H9 (cell line): ENCODE measurements at regions not wholly inside any gene's neighbourhood (a gene's known extent, or its start where the extent isn't known, plus 50 kb on each side); places are given as distances from the start of the nearest gene placed in this dataset.

Source experiments
- DNase-seq: peaks from one replicate; pipeline ENCODE4 v3.0.0-alpha.2; 2017
- H2AFZ ChIP-seq: one replicate; pipeline ENCODE4 v1.6.1; 2013; ENCODE audit warnings: mild to moderate bottlenecking, low read length, control low read depth, moderate library complexity
- H2AK5ac ChIP-seq: 2 replicates; pipeline ENCODE4 v1.6.1; 2013; ENCODE audit warnings: low read length, control low read depth, mixed read lengths; ENCODE audit not compliant: insufficient read length
- H2BK120ac ChIP-seq: one replicate; pipeline ENCODE4 v1.6.1; 2013; ENCODE audit warnings: low read depth, mild to moderate bottlenecking, low read length, control low read depth, inconsistent platforms; ENCODE audit not compliant: poor library complexity, severe bottlenecking
- H2BK12ac ChIP-seq: 2 replicates; pipeline ENCODE4 v1.6.1; 2013; ENCODE audit warnings: low read length, control low read depth, mixed read lengths, low read depth; ENCODE audit not compliant: insufficient read length
- H2BK15ac ChIP-seq: 2 replicates; pipeline ENCODE4 v1.6.1; 2013; ENCODE audit warnings: low read depth, low read length, control low read depth
- H2BK20ac ChIP-seq: one replicate; pipeline ENCODE4 v1.6.1; 2013; ENCODE audit warnings: low read depth, mild to moderate bottlenecking, low read length, control low read depth, inconsistent platforms; ENCODE audit not compliant: poor library complexity, severe bottlenecking
- H2BK5ac ChIP-seq: 2 replicates; pipeline ENCODE4 v1.6.1; 2013; ENCODE audit warnings: low read length, control low read depth, mixed read lengths; ENCODE audit not compliant: insufficient read length
- H3K14ac ChIP-seq: 2 replicates; pipeline ENCODE4 v1.6.1; 2013; ENCODE audit warnings: low read length, control low read depth; ENCODE audit not compliant: insufficient read depth
- H3K18ac ChIP-seq: 2 replicates; pipeline ENCODE4 v1.6.1; 2013; ENCODE audit warnings: low read depth, mild to moderate bottlenecking, mixed read lengths, low read length, control low read depth; ENCODE audit not compliant: insufficient read length
- H3K23ac ChIP-seq: 2 replicates; pipeline ENCODE4 v1.6.1; 2013; ENCODE audit warnings: low read length, control low read depth, mixed read lengths, low read depth; ENCODE audit not compliant: insufficient read length
- H3K23me2 ChIP-seq: 2 replicates; pipeline ENCODE4 v1.6.1; 2013; ENCODE audit warnings: low read depth, mild to moderate bottlenecking, mixed read lengths, low read length, control low read depth; ENCODE audit not compliant: insufficient read length, poor library complexity, severe bottlenecking
- H3K27ac ChIP-seq: 2 replicates; pipeline ENCODE4 v1.5.1; 2013; ENCODE audit warnings: low read length, control low read depth, mixed read lengths, low read depth; ENCODE audit not compliant: insufficient read length
- H3K27me3 ChIP-seq: 2 replicates; pipeline ENCODE4 v1.6.1; 2013; ENCODE audit warnings: low read length, control low read depth, inconsistent platforms; ENCODE audit not compliant: insufficient read depth
- H3K4ac ChIP-seq: 2 replicates; pipeline ENCODE4 v1.6.1; 2013; ENCODE audit warnings: low read depth, mild to moderate bottlenecking, control low read depth, inconsistent platforms, low read length, moderate library complexity
- H3K4me1 ChIP-seq: 2 replicates; pipeline ENCODE4 v1.6.1; 2013; ENCODE audit warnings: low read length, control low read depth, inconsistent platforms; ENCODE audit not compliant: insufficient read depth
- H3K4me2 ChIP-seq: 2 replicates; pipeline ENCODE4 v1.6.1; 2013; ENCODE audit warnings: low read length, control low read depth, mixed read lengths; ENCODE audit not compliant: insufficient read length, insufficient read depth
- H3K56ac ChIP-seq: 2 replicates; pipeline ENCODE4 v1.6.1; 2013; ENCODE audit warnings: low read depth, mild to moderate bottlenecking, mixed read lengths, low read length, control low read depth; ENCODE audit not compliant: insufficient read length
- H3K79me1 ChIP-seq: 2 replicates; pipeline ENCODE4 v1.6.1; 2013; ENCODE audit warnings: low read depth, mild to moderate bottlenecking, moderate library complexity, low read length, control low read depth, inconsistent platforms; ENCODE audit not compliant: insufficient read depth, poor library complexity, severe bottlenecking
- H3K79me2 ChIP-seq: 2 replicates; pipeline ENCODE4 v1.6.1; 2013; ENCODE audit warnings: low read length, control low read depth, inconsistent platforms; ENCODE audit not compliant: insufficient read depth
- H3K9ac ChIP-seq: 2 replicates; pipeline ENCODE4 v1.6.1; 2013; ENCODE audit warnings: low read length, control low read depth, mixed read lengths; ENCODE audit not compliant: insufficient read length; ENCODE audit errors: extremely low read depth
- H3K9me3 ChIP-seq: one replicate; pipeline ENCODE4 v1.6.1; 2013; ENCODE audit warnings: low read depth, low read length, inconsistent platforms; ENCODE audit not compliant: control insufficient read depth
- H3T11ph ChIP-seq: one replicate; pipeline ENCODE4 v1.6.1; 2013; ENCODE audit warnings: mild to moderate bottlenecking, low read length, control low read depth, inconsistent platforms
- H4K20me1 ChIP-seq: one replicate; pipeline ENCODE4 v1.6.1; 2013; ENCODE audit not compliant: control insufficient read depth, insufficient read length, insufficient read depth
- H4K5ac ChIP-seq: 2 replicates; pipeline ENCODE4 v1.6.1; 2013; ENCODE audit warnings: low read depth, mild to moderate bottlenecking, mixed read lengths, low read length, control low read depth; ENCODE audit not compliant: insufficient read length
- H4K8ac ChIP-seq: replicated peaks from 2 replicates; pipeline ENCODE4 v1.6.1; 2013; ENCODE audit warnings: low read length, control low read depth, mixed read lengths, low read depth; ENCODE audit not compliant: insufficient read length
- H4K91ac ChIP-seq: 2 replicates; pipeline ENCODE4 v1.6.1; 2013; ENCODE audit warnings: low read depth, mild to moderate bottlenecking, moderate library complexity, mixed read lengths, low read length, control low read depth; ENCODE audit not compliant: insufficient read length
- H3K27ac Mint-ChIP-seq, 3 experiments: 2 replicates in 2 of 3; 3 replicates in 1 of 3; pipeline ENCODE4 v1.8.0; 2020 to 2021; ENCODE audit warnings: mixed read lengths in 3 of 3, mild to moderate bottlenecking in 1 of 3, moderate library complexity in 1 of 3
- H3K27me3 Mint-ChIP-seq: 2 replicates; pipeline ENCODE4 v1.8.0; 2021; ENCODE audit warnings: low read depth, mild to moderate bottlenecking, moderate library complexity, mixed read lengths
- H3K36me3 Mint-ChIP-seq, 3 experiments: 2 replicates in 2 of 3; 3 replicates in 1 of 3; pipeline ENCODE4 v1.8.0; 2020 to 2021; ENCODE audit warnings: low read depth in 3 of 3, mixed read lengths in 3 of 3; ENCODE audit not compliant: insufficient read depth in 1 of 3
- H3K4me1 Mint-ChIP-seq, 2 experiments: 2 replicates each; pipeline ENCODE4 v1.8.0; 2020; ENCODE audit warnings: mixed read lengths in 2 of 2
- H3K4me3 Mint-ChIP-seq, 2 experiments: 2 replicates in 1 of 2; 3 replicates in 1 of 2; pipeline ENCODE4 v1.8.0; 2020 to 2021; ENCODE audit warnings: mild to moderate bottlenecking in 2 of 2, mixed read lengths in 2 of 2, moderate library complexity in 1 of 2
- H3K9me3 Mint-ChIP-seq, 2 experiments: 2 replicates in 1 of 2; 3 replicates in 1 of 2; pipeline ENCODE4 v1.8.0; 2020; ENCODE audit warnings: mild to moderate bottlenecking in 2 of 2, mixed read lengths in 2 of 2, moderate library complexity in 1 of 2
- WGBS: extraction: QIAGEN DNeasy Blood & Tissue Kit; methylation state at CpG from one replicate; pipeline ENCODE4 v1.1.7; 2013; ENCODE audit warnings: missing lambda C conversion rate, low lambda C conversion rate, mixed read lengths; ENCODE audit not compliant: insufficient read length; ENCODE audit errors: extremely low coverage; 5-methylcytosine and 5-hydroxymethylcytosine counted together
- TF ChIP-seq, protein P1 (sequence below): fragments of 200-600 bp; sonication (generic); conservative IDR thresholded peaks from 3 replicates; pipeline ENCODE4 v1.8.0; 2021; ENCODE audit warnings: antibody characterized with exemption, mild to moderate bottlenecking

- no peak overlapping the region for H3T11ph ChIP-seq
- no peaks in the 10 kb centered on the region for H3K9me3 ChIP-seq
- no peak overlapping the region for H2BK120ac ChIP-seq
- H3K9me3 Mint-ChIP-seq = no peaks in the 10 kb centered on the region
- no peak overlapping the region for H2AFZ ChIP-seq
- no peaks in the 10 kb centered on the region; a peak in 1 of 7 replicates for H3K36me3 Mint-ChIP-seq
- H3K56ac ChIP-seq = no peak overlapping the region
- no peaks in the 10 kb centered on the region for H3K27me3 ChIP-seq
- H4K8ac ChIP-seq = no peak overlapping the region
- H4K5ac ChIP-seq = no peak overlapping the region
- no peak overlapping the region for H3K27ac ChIP-seq
- H3K27ac Mint-ChIP-seq = no peak overlapping the region
- DNase-seq = no peak
- no peak overlapping the region for H2AK5ac ChIP-seq
- H3K23me2 ChIP-seq = no peaks in the 10 kb centered on the region
- peaks cover 2% of the 10 kb centered on the region; the same call in 1 of the 2 replicates for H3K27me3 Mint-ChIP-seq
- no peak overlapping the region for H3K9ac ChIP-seq
- no peaks in the 10 kb centered on the region for H3K79me2 ChIP-seq
- no peak overlapping the region for H4K91ac ChIP-seq
- no peak overlapping the region for H3K4me3 Mint-ChIP-seq
- peaks cover 14 to 15% of the 10 kb centered on the region in 2 experiments for H3K4me1 Mint-ChIP-seq
- H2BK12ac ChIP-seq = no peak overlapping the region
- H2BK20ac ChIP-seq = no peak overlapping the region
- H3K4ac ChIP-seq = no peak overlapping the region
- no peak overlapping the region for H3K23ac ChIP-seq
- H3K79me1 ChIP-seq = no peaks in the 10 kb centered on the region
- TF ChIP-seq, protein P1, sequence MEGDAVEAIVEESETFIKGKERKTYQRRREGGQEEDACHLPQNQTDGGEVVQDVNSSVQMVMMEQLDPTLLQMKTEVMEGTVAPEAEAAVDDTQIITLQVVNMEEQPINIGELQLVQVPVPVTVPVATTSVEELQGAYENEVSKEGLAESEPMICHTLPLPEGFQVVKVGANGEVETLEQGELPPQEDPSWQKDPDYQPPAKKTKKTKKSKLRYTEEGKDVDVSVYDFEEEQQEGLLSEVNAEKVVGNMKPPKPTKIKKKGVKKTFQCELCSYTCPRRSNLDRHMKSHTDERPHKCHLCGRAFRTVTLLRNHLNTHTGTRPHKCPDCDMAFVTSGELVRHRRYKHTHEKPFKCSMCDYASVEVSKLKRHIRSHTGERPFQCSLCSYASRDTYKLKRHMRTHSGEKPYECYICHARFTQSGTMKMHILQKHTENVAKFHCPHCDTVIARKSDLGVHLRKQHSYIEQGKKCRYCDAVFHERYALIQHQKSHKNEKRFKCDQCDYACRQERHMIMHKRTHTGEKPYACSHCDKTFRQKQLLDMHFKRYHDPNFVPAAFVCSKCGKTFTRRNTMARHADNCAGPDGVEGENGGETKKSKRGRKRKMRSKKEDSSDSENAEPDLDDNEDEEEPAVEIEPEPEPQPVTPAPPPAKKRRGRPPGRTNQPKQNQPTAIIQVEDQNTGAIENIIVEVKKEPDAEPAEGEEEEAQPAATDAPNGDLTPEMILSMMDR = no peak
- no peak overlapping the region for H3K4me2 ChIP-seq
- no peak overlapping the region for H2BK5ac ChIP-seq
- no peak overlapping the region for H2BK15ac ChIP-seq
- H3K18ac ChIP-seq = no peak overlapping the region
- H4K20me1 ChIP-seq = no peaks in the 10 kb centered on the region
- peaks cover 7% of the 10 kb centered on the region; the same call in 1 of the 2 replicates for H3K4me1 ChIP-seq
- H3K14ac ChIP-seq = no peak overlapping the region
- WGBS = no CpG with 5 or more reads among the region's 2 CpGs
Measured at GRCh38 chr12:115147916-115148315, 463.9 kb upstream of the TBX3 start.
